8988T (cell line): ENCODE measurements at regions not wholly inside any gene's neighbourhood (a gene's known extent, or its start where the extent isn't known, plus 50 kb on each side); places are given as distances from the start of the nearest gene placed in this dataset.
"Not testable (repeated sequence)": the region's sequence is repeated elsewhere in the genome, so short reads cannot be mapped to it uniquely, and the experiment has no call there.

Experiments used
- DNase-seq: peaks from one replicate; pipeline ENCODE4 v3.0.0; 2011

DNA sequence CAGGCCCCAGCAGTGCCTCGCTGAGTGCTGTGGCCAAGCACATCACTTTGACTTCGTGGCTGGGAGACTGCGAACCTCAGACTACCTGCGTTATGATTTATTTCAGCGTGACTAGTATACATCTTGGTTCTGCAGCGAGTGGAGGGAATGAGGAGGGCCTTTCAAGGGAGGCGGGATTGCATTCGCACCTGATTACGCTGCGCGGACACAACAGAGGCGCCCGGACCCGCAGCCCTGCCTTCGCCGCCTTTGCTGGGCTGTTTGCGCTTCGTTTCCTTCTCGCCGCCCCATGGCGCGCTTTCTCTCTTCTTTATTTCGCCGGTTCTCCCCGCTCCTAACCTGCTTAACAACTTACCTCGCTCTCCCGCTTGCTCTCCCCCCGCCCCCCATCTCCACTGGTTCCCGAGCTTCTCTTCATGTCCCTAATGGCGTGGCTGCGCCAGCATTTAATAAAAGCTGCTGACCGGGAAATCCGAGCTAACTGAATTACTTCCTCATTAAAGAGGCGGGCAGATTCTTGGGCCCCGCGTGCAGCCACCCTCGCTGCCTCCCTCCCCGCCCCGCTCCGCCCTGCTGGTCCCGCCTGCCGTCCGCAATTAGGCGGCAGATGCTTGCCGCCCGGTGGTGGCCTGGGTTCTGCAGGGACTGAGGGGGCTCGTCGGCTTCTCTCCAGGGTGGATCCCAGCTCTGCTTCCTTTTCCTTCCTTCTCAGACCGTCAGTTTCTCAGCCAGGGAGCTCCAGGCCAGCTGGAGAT is 257.6 kb upstream of the SDK2 start:
- DNase-seq: no peak

DNA sequence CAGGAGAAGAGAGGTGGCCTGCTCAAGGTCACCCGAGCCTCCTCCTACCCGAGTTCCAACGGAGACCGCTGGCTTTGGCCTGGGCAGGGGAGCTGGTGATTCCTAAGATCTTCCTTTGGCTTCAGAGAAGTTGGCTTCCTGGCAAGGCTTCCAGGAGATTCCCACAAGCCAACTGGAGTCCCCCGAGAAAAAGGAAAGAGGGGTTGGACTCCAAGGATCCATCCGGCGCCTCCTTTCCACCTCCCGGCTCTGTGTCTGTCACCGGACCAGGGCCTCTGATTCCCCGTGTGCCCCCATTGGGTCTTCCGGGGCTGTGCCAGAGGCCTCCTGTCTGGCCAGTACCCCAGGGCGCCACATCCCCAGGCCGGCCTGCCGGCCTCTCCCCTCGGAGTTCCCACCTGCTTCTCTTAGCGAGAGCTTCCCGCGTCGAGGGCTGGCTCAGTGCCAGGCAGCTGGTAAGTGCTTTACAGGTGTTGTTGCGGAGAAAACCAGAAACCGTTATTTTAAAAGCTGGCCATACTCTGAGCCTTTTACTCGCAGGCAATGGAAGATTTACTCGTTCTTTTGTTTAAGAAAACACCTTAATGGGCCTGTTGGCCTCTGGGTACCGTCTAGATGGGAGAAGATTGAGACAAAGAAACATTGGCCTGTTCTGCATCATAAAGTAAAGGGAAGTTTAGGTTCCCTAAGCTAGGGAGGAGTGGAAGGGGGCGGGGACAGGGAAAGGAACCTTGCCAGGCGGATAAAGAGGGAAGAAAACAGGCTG is 258.4 kb upstream of the SDK2 start:
- no peak for DNase-seq

DNA sequence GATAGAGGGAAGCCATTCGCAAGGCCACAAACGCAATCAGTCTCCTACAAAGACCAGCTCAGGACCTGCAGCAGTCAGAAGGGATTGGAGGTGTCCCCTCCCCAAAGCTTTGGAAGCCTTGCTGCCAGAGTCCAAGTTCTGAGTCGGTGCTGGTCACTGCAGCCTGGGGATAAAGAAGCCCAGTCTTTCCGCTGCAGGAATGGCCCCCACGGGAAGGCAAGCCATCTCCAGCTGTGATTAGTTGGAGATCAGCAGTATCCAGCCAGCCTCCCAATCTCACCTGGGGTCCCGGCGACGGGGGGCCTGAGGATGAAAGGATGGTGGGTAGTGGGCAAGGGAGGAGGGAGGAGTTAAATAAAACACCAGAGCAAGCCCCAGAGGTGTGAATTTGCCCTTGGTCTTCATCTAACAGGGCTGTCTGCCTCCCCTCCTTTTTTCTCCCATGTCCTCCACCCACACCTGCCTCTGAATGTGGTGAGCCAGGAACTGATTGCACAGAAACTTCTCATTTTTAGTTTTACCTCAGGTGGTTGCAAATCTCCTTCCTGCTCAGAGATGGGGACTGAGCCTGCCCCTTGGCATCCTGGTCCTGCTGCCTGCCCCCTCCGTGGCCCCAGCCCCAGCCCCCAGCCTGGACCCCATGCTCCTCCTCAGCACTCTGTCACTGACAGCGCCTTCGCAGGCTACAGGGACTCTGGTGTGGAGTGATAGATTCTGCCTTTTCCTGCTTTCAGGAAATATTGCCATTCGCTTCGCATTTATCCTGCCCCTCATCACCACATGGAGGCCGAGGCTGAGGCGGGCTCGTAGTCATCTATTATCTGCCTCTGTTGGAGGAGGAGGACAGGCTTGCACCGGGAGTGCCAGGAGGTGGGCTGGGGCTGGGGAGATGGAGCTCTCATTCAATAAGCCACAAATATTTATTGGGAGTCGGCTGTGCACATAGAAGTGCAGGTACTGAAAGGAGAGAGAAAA is 262.9 kb upstream of the SDK2 start:
- no peak for DNase-seq

DNA sequence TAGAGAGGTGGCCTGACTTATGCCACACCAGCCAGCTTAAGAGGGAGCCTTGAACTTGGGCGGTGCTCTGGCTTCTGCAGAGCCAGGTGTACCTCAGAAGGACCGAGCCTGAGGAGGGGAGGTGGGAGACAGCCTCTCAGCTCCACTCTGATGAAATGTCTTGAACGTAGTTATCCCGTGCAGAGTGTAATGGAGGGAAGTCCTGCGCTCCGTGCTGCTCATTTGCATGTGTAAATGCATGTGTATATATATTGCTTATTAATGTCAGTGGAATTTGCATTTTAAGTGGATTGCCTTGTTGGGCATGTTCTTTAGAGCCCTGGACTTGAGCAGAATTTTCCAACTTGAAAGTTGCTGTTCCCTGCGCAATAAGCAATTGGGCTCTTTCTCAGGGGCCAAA is 264.9 kb upstream of the SDK2 start:
- DNase-seq: no peak

DNA sequence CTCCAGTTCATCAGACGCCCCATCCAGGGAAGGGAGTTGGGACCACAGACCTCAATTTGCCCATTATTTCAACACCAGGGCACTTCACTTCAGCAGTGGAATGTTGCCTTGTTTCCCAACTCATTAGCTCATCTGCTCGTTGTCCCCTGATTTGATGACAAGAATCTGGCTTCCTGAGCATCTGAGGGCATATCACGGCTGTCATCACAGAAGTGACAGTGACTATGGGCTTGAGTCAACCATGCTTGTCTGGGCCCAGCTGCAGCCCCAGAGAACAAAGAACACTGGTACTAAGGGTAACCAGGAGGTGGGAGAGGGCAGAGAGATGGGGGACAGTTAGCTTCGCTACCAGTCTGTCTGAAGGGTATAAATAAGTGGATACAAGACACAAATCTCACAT is 266.0 kb upstream of the SDK2 start:
- DNase-seq: no peak

DNA sequence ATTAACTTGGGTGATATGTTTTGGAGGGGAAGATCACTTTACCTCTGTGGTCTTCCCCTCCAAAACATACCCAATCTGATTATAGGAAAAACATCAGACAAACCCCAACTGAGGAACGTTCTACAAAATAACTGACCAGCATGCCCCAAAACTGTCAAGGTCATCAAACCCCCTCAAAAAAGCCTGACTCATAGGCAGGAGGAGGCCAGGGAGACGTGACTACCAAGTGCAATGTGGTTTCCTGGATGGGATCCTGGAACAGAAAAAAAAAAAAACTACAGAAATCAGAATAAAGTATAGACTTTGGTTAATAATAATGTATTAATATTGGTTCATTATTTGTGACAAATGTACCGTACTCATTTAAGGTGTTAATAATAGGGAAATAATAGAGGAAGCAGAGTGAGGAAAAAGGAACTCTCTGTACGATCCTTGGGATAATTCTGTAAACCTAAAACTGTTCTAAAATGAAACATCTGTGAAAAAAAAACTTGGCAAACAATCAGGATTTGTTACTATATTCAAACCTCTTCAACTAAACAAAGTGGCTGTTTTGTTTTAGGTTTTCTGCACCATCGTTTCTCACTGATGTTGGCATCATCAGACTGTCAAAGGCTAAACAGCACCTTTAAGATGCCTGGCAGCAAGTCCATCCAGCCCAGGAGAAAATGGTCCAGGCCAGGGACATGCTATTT is 266.7 kb upstream of the SDK2 start:
- DNase-seq: no peak

DNA sequence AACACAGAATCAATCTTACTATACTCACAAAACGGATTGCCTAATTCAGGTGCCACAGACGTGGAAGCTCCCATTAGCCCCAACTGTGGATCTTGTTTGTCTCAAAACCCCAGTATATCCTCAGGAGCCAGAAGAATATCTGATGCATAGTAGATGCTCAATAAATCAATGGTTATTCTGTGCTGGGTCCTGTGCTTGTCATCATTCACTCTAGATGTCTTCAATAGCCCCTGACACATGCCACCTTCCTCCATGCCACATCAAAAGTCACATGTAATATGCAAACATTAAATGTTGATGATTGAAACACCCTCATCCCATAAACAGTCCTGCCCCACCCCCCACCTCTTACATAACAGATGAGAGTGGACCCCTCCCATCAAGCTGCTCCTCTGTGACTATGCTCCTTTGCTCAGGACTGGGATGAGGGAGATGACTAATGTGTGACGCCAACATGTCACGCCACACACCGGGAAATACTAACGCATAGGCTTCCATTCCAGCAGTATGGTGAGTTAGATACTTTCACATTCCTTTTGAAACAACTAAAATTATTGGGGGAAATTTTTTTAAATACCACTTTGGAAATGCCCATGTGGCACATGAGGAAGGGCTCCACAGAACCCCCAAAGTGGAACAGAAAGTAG is 267.6 kb upstream of the SDK2 start:
- no peak for DNase-seq

DNA sequence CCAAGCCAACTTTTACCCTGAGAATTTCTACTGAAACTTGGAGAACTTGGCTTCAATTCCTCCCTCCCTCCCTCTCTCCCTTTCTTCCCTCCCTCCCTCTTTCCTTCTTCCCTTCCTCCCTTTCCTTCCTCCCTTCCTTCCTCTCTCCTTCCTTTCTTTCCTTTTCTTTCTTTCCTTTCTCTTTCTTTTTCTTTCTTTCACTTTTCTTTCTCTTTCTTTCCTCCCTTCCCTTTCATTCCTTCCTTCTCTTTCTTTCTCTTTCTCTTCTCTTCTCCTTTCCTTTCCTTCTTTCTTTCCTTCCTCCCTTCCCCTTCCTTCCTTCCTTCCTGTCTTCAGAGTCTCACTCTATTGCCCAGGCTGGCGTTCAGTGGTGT is 268.1 kb upstream of the SDK2 start:
- DNase-seq: no peak

DNA sequence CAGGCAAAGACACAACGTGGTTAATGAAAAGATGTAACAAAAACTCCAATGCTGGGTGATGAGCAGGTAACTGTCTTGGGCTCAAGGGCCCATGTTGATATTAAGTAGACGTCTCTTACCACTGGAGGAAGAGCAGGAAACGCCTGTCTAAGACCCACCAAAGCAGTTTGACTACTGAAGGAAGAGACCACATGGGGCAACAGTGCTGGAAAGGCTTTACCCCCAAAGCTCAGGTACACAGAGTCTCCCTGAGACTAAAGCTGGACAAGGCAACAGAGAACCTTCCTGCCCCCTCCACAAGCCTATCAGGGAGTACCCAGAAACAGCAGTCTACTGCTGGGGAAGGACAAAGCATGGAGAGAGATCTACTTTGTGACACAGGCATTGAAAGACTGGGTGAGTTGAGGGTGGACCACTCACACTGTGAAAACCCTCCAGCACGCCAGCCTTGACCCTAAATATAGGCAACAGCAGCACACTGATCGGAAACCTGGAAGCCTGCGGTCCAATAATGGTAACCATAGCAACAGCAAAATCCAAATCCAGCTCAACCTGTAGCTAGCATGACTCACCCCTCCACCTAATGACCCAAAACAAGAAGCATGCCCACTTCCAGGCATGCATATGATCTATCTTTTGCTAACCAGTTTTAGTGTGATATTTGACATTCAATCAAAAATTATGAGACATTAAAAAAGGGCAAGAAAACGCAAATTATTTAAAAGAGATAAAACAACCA is 270.5 kb upstream of the SDK2 start:
- no peak for DNase-seq

DNA sequence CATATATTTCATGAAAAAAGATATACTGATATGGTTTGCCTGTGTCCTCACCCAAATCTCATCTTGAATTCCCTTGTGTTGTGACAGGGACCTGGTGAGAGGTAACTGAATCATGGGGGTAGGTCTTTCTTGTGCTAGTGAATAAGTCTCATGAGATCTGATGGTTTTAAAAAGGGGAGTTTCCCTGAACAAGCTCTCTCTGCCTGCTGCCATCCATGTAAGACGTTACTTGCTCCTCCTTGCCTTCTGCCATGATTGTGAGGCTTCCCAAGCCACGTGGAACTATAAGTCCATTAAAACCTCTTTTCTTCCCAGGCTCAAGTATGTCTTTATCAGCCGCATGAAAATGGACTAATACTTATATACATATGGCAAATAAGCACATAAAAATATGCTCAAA is 274.8 kb upstream of the SDK2 start:
- not testable (repeated sequence) for DNase-seq

DNA sequence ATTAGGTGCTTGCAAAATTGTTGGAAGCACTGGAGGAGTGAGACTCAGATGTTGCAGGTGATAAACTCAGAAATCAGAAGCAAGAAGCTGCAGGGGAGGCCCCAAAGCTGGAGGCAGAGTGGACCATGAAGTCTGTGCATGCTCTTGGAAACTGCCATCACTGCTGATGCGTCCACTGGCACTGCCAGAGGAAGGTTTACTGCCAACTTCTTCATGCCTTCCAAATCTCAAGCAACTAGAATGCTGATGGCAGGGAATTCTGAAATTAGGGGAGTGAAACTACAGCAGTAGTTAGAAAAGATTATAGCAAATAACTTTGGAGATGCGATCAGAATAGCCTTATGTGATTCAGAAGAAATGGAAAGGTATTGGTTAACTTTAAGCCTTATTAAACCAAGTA is 277.1 kb upstream of the SDK2 start:
- no peak for DNase-seq

DNA sequence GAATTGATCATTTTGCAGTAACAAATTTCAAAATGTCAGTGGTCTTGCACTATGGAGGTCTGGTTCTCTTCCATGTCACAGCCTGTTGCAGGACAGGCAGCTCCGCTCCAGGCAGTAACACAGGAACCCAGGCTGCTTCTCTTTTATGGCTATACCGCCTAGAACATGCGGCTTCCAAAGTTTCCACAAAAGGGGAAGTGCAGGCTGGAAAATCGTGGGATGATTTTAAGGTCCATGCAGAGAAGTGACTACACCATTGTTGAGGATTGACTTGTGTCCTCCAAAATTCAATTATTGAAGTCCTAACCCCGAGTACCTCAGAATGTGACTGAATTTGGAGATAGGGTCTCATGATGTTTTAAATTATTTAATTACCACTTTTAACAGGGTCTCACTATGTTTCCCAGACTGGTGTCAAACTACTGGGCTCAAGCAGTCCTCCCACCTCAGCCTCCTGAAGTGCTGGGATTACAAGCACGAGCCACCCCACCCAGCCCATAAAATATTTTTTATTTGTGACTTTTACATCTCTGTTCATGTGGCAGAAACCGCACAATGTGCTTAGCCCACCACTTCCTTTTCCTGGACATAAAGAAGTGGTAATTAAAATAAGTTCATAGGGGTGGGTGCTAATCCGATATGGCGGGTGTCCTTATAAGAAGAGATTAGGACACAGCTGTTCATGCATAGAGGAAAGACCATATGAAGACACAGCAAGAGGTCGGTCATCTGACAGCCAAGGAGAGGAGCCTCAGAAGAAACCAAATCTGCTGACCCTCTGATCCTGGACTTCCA is 279.2 kb upstream of the RPL38 start:
- no peak for DNase-seq

DNA sequence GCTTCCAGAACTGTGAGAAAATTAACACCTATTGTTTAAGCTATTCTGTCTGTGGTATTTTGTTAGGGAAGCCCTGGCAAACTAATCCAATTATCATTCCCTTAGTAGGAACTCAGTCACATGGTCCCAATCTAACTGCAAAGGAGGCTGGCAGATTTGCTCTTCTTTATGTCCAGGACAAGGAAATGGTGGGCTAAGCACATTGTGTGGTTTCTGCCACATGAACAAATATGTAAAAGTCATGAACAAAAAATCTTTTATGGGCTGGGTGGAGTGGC is 278.6 kb upstream of the RPL38 start:
- DNase-seq: no peak

DNA sequence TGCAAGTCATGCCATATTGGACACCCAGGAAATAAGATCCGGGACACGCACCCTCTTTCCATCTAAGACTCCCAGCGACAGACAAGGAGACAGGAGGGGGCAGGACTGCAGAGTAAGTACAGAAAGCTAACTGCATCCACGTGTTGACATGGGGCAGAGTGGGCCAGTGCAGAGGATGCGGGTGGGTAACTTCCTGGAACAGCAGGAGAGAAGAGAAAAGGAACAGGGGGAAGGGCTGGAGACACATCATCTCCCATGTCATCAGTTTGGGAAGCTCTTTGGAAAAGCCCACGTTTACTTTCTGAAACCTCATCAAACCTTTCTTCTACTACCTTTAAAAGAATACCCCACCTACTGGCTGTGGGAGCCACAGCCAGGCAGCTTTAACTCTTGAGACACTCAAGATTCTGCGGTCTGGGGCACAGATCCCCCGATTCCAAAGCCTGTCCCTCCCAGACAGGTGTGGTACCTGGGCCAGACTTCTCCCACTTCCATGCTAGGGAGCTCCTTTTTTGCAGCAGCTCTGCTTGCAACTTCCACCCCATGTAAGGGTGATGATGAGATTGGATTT is 273.5 kb upstream of the RPL38 start:
- DNase-seq: no peak

DNA sequence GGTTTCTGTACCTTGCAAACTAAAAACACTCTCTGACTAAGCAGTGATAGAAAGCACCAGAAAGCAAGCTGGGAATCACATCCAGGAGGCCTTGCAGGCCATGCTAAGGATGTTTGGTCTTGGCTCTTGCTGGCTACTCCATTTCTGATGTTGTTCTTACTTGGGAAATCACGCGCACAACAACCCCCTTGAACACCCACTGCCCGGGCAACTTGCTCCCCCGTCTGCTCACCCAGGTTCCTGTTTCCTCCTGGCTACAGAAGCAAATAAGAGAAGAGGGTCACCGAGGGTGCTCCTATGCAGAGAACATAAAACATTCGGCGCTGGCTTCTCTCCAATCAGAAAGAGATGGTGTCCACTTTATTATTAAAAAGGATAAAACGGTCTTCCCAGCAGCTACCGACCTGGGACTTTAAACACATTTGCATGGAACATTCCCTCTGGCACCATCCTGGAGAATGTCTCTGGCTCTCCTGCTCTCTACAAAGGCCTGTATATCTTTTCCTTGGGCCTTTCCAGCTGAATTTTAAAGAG is 271.2 kb upstream of the RPL38 start:
- DNase-seq: no peak

DNA sequence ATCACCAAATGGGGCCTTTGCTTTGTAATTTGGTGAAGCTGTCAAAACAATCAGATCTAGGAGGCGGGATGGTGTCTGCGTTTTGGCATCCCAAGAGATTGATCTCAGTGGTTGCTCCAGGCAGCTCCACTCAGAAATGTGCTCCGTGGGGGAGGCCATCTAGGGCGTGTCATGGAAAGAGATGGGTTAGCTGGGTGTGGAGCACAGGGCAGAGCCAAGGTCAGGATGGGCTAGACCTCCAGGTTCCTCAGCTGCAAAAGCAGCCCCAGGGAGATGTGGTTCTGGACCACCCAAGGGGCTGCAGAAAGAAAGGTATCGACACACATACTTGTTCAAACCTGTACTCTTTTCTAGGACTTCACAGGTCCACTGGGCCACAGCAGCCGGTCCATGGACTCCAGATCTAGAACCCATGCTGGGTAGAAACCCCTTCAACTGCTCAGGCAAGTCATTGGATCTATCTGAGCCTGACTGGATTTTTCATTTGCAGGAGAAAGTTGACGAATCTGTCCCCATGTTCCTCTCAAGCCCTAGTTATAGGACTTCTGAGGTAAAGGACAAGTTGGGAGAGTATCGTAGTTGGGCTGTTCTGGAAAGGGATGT is 270.2 kb upstream of the RPL38 start:
- DNase-seq: no peak

DNA sequence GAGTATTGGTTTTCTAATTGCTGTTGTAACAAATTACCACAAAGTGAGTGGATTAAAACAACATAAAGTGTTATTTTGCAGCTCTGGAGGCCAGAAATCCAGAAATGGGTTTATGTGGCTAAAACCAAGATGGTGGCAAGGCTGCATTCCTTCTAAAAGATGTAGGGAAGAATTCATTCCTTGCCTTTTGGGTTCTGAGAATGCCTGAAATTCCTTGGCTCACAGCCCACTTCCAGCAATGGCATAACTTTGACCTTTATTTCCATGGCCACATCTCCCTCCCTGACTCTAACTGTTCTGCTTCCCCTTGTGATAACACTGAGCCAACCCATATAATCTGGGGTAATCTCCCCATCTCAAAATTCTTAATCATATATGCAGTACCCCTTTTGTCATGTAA is 269.6 kb upstream of the RPL38 start:
- DNase-seq: no peak

DNA sequence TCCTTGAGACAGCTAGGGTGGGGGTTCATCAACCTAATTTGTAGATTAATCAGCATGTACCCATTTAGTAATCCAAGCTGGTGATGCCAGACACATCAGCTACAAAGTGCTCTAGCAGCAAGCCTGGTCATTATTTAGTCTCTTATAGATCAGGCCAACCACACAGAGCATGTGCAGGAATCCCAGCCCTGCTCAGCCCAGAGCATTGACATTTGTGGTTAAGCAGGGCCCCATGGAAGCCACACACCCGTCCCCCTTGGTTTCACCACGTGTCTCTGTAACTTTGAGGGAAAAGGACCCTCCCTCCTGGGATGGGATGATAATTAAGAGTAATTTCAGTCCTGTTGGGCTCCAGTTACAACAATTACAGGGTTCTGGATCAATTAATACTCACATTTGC is 268.8 kb upstream of the RPL38 start:
- no peak for DNase-seq

DNA sequence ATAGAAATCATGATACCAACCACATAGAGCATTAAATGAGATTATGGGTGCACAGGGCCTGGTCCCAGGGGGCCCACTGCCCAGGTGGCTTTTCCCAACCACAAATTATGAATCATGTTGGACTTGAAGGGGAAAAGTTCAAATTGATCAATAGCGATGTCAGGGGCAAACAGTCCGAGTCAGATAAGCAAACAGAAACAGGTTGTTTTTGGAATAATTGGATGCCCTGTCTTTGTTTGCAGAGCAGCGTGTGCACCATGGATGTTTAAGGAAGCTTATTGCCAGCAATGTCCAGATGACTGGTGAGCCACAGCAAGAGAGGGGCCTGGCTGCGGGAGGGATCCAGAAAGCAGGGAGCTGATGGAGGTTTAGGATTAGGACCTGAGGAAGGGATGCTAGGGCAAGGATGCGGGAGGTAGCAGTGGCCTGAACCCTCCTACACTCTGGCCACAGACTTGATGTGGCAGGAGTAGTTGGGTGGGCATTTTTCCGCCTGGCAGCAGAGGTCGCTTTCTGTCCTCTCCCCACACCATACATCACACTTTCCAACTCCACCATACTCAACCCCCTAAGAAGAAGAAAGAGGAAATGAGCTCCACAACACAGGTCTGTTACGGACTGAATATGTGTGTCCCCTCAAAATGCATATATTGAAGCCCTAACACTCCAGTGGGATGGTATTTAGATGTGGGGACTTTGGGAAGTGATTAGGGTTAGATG is 266.4 kb upstream of the RPL38 start:
- DNase-seq: no peak
